Activated CD4-positive, alpha-beta T cell treated with anti-CD3 and anti-CD28 coated beads, Interleukin-2, amount 50 U/mL, for 4 hours (primary cell): ENCODE measurements at regions not wholly inside any gene's neighbourhood (a gene's known extent, or its start where the extent isn't known, plus 50 kb on each side); places are given as distances from the start of the nearest gene placed in this dataset.

ENCODE experiments used
- DNase-seq, 2 experiments: peaks; one replicate each; pipeline ENCODE4 v3.0.0-alpha.2; 2020

DNA sequence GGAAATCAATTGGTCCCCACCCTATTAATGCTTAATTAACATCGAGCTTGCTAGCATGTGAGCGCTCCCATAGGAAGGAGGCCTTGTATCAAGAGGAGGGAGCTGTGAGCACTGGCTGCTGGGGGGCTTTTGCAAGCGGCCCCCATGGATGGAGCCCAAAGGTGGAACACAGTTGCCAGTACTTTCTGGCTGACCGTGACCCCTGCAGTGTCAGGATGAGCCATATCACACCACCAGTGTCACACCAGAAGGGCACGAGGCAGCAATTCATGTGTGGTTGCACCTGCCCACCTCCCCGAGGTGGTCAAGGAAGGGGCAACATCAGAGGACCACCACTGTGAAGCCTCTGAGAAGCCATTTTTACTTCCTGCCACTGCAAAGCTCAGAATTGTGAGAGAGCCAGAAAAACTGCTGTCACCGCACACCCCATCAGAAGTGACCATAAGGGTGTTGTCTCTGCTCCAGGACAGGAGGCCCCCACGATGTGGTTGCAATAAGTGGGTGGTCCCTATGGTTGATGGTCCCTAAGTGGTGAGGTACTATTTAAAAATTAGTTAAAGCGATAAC is 99.8 kb upstream of the RAB6C start:
- no peak for DNase-seq

- DNase-seq = no peak
Observed at GRCh38 chr2:129880309-129880708, 99.2 kb upstream of the RAB6C start.

GRCh38 chr2:129880971-129881370 is 98.5 kb upstream of the RAB6C start:
- no peak for DNase-seq

- no peak for DNase-seq
Observed at GRCh38 chr2:129881786-129882396, 97.6 kb upstream of the RAB6C start.

GRCh38 chr2:129882476-129882875 is 97.0 kb upstream of the RAB6C start:
- no peak for DNase-seq

DNA sequence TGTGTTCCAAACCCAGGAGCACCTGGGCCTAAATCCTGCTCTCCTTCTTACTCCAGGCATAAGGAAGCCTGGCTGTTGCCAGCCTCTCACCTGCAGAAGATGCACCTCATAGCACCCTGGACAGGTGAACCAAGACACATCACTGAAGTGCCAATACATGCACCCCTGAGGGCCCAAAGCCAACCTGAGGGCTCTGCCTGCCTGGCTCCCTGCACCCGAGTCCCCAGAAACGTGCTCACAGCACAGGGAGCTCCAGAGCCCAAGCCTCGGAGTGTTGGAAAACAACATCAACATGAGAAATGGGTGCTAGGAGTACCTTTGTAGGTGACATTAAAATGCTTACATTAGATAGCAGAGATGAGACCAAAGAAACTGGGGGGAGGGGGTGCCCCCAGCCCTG is 96.3 kb upstream of the RAB6C start:
- no peak for DNase-seq

DNA sequence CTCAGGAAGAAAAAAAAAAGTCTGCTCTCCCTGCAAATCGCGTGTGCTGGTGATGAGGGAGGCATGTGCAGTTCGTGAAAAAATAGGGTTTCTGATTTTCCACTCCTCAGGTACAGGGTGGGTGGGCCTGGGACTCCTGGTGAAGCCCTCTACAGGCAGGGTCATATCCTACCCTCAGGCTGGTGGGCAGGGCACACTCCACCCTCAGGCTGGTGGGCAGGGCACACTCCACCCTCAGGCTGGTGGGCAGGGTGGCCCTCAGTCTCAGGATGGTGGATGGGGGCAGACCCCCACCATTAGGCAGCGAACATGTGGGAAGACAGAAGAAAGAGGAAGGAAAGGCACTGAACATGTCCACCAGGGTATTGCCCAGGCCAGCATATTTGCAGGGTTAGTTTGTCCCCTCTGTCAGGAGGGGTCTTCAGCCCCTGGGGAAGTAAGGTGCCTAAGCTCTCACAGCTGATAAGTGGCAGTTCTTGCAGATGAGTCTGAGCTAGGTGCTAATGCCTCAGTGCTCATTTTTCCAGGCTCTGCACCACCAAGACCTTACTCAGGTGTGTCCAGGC is 95.2 kb upstream of the RAB6C start:
- no peak for DNase-seq

- DNase-seq = no peak
Observed at GRCh38 chr2:129885735-129886134, 93.7 kb upstream of the RAB6C start.

DNA sequence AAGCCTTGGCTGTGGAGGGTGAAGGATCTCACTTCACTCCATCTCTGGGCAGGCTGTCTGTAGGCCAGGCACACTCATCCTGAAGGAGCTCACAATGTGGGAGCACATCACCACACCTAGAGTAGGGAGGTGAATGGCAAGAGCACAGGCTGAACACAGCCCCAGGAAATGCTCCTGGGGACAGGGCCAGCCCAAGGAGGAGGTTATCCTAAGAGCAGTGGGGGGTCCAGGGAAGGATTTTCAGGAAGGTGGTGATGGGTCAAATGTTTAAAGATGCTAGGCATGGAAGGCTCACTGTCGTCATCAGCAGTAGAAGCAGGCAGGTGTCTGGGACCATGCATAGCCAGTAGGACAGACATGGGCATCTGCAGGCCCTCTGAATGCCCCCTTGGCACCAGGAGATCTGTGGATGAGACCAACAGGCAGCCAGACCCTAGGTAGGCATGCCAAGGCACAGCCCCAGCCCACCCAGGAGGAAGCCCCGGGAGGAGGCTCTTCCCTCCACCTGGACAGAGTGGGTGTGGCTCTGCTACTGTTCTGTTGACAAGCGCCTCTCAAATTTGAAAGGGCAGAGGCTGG is 91.7 kb upstream of the RAB6C start:
- no peak for DNase-seq

DNA sequence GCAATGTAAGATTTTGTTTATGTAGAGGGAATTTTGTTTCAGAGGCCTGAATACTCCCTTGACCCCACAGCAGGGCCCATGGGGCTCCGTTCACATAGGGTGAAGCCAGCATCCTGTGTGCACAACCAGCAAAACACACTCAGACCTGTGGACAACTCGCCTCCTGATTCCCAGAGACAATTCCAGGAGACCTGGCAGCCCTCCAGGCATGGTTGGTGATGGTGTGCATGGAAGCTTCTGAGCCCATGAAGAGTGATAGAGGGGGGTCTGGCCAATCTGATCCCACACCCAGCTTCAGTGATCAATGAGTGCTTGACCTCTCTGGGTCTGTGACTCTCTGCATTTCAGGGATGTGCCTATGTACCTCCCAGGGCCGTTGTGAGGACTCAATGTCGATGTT is 91.0 kb upstream of the RAB6C start:
- DNase-seq = no peak

DNA sequence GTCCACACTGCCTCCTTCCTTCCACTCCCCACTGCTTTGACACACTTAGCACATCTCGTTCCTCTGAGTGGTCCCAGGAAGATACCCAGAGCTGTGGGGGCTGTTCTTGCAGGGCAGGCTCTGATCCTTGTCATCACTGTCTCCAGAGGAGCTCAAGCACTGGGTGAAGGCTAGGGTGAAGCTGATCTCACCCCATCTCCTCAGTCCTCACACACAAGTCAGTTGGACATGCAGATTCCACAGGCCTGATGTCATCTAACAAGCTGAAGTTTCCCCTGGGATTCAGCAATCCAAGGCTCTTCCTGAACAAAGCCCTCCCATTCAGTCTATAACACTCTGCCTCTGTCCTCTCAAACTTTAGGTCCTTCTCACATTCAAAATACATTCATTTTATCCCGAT is 90.6 kb upstream of the RAB6C start:
- DNase-seq = no peak

- no peak for DNase-seq
Observed at GRCh38 chr2:129891341-129892320, 87.8 kb upstream of the RAB6C start.

DNA sequence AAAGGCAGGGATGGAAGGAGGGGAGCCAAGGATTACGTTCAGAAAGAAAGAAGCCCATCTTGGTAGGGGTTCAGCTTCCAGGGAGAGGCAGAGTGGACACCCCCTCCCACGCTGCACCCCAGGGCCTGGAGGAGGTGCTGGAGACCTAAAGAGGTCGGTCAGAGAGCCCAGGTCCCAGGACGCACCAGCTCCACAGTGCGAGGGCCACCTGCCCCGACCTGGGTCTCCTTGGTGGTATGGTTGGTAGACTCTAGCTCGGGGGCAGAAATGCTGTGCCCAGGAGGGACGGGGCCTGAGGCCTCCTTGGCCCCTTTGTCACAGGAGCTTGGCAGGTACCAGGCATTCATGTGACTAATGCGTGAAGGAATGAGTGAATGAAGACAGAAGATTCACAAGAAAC is 87.1 kb upstream of the RAB6C start:
- DNase-seq = no peak

GRCh38 chr2:129892773-129893172 is 86.7 kb upstream of the RAB6C start:
- DNase-seq = no peak

DNA sequence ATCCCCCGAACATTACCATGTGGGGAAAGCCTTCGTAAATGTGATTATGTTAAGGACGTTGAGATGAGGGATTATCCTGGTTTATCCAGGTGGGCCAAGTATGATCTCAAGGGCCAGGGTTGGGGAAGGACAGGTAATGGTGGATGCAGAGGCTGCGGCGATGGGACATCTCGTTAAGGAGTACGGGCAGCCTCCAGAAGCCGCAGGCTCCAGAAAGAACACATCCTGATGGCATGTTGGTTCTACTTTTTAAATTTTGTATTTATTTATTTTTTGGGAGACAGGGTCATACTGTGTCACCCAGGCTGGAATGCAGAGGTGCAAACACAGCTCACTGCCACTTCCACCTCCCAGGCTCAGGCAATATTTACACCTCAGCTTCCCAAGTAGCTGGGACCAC is 86.2 kb upstream of the RAB6C start:
- no peak for DNase-seq

DNA sequence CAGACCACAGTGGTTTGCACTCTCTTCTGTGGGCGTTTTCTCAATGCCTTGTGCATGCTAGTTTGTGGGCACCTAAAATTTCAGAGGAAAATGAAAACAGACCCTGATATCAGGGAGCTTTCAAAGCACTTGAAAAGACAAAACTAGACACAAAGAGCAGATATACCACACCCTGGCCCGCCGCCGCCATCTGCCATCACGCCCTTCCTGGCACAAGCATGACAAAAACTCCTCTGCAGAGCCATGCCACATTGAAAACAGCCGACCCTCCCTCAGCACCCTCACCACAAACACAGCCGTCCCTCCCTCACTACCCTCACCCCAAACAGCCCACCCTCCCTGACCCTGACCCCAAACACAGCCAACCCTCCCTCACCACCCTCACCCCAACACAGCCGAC is 84.8 kb upstream of the RAB6C start:
- no peak for DNase-seq

DNA sequence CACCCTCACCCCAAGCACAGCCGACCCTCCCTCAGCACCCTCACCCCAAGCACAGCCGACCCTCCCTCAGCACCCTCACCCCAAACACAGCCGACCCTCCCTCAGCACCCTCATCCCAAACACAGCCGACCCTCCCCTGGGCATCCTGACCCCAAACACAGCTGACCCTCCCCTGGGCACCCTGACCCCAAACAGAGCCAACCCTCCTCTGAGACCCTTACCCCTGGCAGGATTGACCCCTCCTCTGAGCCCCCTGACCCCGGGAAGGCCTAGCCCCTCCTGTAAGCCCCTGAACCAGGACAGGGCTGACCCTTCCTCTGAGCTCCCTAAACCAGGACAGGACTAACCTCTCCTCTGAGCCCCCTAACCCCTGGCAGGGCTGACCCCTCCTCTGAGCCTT is 84.4 kb upstream of the RAB6C start:
- no peak for DNase-seq

- no peak for DNase-seq
Observed at GRCh38 chr2:129895526-129896082, 83.9 kb upstream of the RAB6C start.

DNA sequence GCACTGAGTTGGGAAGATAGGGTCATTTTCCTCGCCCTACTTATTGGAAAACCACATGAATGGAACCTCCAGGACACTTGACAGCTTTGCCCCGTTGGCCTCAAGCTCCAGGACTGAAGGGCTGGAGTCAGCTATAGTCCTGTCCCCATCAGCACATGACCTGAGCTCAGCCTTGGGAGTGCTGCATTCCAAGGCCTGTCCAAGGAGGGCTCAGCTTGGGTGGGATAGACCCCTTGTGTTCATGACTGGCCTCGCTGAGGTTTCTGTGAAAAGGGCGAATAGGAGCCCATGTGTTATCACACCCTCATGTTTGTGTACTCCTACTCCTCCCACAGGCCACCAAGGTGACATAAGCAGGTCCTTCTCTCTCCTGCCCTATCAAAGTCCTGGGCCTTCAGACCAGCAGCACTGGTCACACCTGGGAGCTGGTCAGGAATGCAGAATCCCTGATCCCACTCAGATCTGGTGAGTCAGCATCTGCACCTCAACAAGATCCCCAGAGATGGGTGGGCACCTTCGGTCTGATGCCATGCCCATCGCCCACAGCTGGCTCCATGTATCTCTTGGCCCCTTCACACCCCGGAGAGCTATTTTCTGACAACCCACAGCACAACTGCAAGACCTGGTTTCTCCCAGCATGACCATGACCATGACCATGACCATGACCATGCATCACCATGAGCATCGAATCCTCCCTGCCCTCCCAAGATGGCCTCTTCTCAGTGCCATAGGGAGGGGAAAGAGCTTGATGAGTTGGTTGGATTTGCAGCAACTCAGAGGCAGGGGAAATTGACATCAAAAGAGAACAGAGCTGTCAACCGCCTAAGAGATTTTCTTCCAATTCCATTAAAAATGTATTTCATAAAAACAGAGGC is 83.0 kb upstream of the RAB6C start:
- no peak for DNase-seq

DNA sequence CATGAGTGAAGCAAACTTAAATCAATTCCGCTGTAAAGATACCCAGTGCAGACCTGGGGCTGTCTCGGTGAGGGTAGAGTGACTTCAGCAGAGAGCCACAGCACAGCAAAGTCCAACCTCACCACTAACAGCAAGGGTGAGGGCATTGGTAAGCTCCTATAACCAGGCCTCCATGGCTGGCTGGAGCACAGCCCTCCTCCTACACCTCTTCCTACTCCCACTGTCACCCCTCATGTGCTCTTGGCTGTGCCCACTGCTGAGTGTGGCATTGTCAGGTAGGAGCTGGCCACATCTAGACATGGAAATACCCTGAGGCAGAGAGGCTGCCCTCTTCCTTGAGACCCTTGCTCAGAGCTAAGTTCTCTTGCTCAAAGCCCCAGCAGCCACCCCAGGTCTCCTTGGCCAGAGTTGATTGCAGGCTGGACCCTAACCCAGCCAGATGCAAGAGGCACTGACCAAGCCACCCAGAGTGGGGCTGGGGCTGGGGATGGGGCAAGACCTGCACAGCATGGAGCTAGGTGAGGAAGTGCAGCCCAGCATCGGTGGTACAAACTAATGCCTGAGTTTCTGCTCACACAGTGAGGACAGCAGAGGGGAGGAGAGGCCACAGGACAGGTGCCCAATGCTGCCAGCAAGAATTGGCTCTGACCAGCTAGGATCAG is 77.6 kb upstream of the RAB6C start:
- no peak for DNase-seq
